Astrocyte (in vitro differentiated cells and primary cell): ENCODE measurements at regions not wholly inside any gene's neighbourhood (a gene's known extent, or its start where the extent isn't known, plus 50 kb on each side); places are given as distances from the start of the nearest gene placed in this dataset.

Source experiments
- DNase-seq: peaks from one replicate; pipeline ENCODE4 v3.0.0-alpha.2; 2010; ENCODE audit warnings: low read depth
- FAIRE-seq: peaks from 2 replicates; lab custom pipeline; 2011; peaks lifted over from hg19 to GRCh38; lab: Jason Lieb, UNC
- H2AFZ ChIP-seq: 2 replicates; pipeline ENCODE4 v1.6.0; 2012; ENCODE audit warnings: low read depth, low read length, inconsistent platforms
- H3K27ac ChIP-seq: 2 replicates; pipeline ENCODE4 v1.5.1; 2011; ENCODE audit warnings: low read depth, low read length, inconsistent platforms
- H3K27me3 ChIP-seq: 2 replicates; pipeline ENCODE4 v1.6.0; 2011; ENCODE audit warnings: low read length, inconsistent platforms; ENCODE audit not compliant: insufficient read depth
- H3K36me3 ChIP-seq: 2 replicates; pipeline ENCODE4 v1.5.1; 2011; ENCODE audit warnings: low read length, inconsistent platforms; ENCODE audit not compliant: insufficient read depth
- H3K4me1 ChIP-seq: 2 replicates; pipeline ENCODE4 v1.5.1; 2011; ENCODE audit warnings: low read length, inconsistent platforms; ENCODE audit not compliant: insufficient read depth
- H3K4me2 ChIP-seq: 2 replicates; pipeline ENCODE4 v1.6.0; 2012; ENCODE audit warnings: low read length, inconsistent platforms
- H3K4me3 ChIP-seq: 2 replicates; pipeline ENCODE4 v1.5.1; 2011; ENCODE audit warnings: low read depth, mild to moderate bottlenecking, low read length, inconsistent platforms; ENCODE audit not compliant: insufficient read depth
- H3K79me2 ChIP-seq: 2 replicates; pipeline ENCODE4 v1.6.0; 2012; ENCODE audit warnings: mild to moderate bottlenecking, low read length, inconsistent platforms; ENCODE audit not compliant: insufficient read depth
- H3K9ac ChIP-seq: 2 replicates; pipeline ENCODE4 v1.6.0; 2012; ENCODE audit warnings: mild to moderate bottlenecking, low read length, inconsistent platforms
- H3K9me3 ChIP-seq: 2 replicates; pipeline ENCODE4 v1.5.1; 2012; ENCODE audit warnings: low read depth, mild to moderate bottlenecking, low read length, inconsistent platforms; ENCODE audit not compliant: insufficient read depth
- H4K20me1 ChIP-seq: 2 replicates; pipeline ENCODE4 v1.6.0; 2012; ENCODE audit warnings: low read length, inconsistent platforms; ENCODE audit not compliant: insufficient read depth
- H3K27ac Mint-ChIP-seq: one replicate; pipeline ENCODE4 v1.8.0; 2021; ENCODE audit warnings: mild to moderate bottlenecking, mixed read lengths; ENCODE audit not compliant: unreplicated experiment
- H3K27me3 Mint-ChIP-seq: one replicate; pipeline ENCODE4 v1.8.0; 2021; ENCODE audit warnings: low read depth, mixed read lengths; ENCODE audit not compliant: unreplicated experiment
- H3K36me3 Mint-ChIP-seq: one replicate; pipeline ENCODE4 v1.8.0; 2021; ENCODE audit warnings: low read depth, mixed read lengths; ENCODE audit not compliant: unreplicated experiment
- H3K4me1 Mint-ChIP-seq: one replicate; pipeline ENCODE4 v1.8.0; 2021; ENCODE audit warnings: low read depth, mixed read lengths; ENCODE audit not compliant: unreplicated experiment
- H3K4me3 Mint-ChIP-seq: one replicate; pipeline ENCODE4 v1.8.0; 2021; ENCODE audit warnings: mild to moderate bottlenecking, moderate library complexity, mixed read lengths; ENCODE audit not compliant: unreplicated experiment
- H3K9me3 Mint-ChIP-seq: one replicate; pipeline ENCODE4 v1.8.0; 2021; ENCODE audit warnings: mild to moderate bottlenecking, mixed read lengths; ENCODE audit not compliant: unreplicated experiment
- CTCF ChIP-seq: IDR thresholded peaks from 2 replicates; pipeline ENCODE4 v1.5.1; 2011; ENCODE audit warnings: low read depth, mild to moderate bottlenecking, inconsistent platforms, low read length, moderate library complexity; ENCODE audit not compliant: insufficient read depth
- EZH2 ChIP-seq: IDR thresholded peaks from 2 replicates; pipeline ENCODE4 v1.6.1; 2012; ENCODE audit warnings: mild to moderate bottlenecking, low read length, inconsistent platforms; ENCODE audit not compliant: insufficient read depth

- H3K9me3 ChIP-seq, result peaks cover 11% of the 10 kb centered on the region
- no peaks in the 10 kb centered on the region for H3K36me3 ChIP-seq
- Mint-ChIP-seq H3K27me3 (peaks cover 65% of the 10 kb centered on the region), H3K27ac (no peak overlapping the region), H3K9me3 (peaks cover 7% of the 10 kb centered on the region), H3K36me3 (peaks cover 2% of the 10 kb centered on the region), H3K4me3 (peak overlapping the region; percentile 24), H3K4me1 (no peaks in the 10 kb centered on the region)
- no peaks in the 10 kb centered on the region for H3K79me2 ChIP-seq
- no peaks in the 10 kb centered on the region for H4K20me1 ChIP-seq
- DNase-seq, result no peak
- H3K4me3 ChIP-seq, result no peak overlapping the region
- no peaks in the 10 kb centered on the region for H3K4me1 ChIP-seq
- no peak overlapping the region for H3K4me2 ChIP-seq
- no peak overlapping the region for H3K27ac ChIP-seq
- TF ChIP-seq EZH2 (no peak), CTCF (no peak)
- FAIRE-seq, result no peak
- H2AFZ ChIP-seq, result no peak overlapping the region
- H3K27me3 ChIP-seq, result peaks cover 25% of the 10 kb centered on the region
- no peak overlapping the region for H3K9ac ChIP-seq
Measured at GRCh38 chr15:69548395-69549180, 96.0 kb downstream of the RPLP1 start.

- Histone ChIP-seq H3K9ac (no peak overlapping the region), H2AFZ (no peak overlapping the region), H3K4me3 (no peak overlapping the region), H3K4me1 (peaks cover 2% of the 10 kb centered on the region), H3K27ac (no peak overlapping the region), H3K79me2 (no peaks in the 10 kb centered on the region), H3K9me3 (peaks cover 11% of the 10 kb centered on the region), H3K27me3 (peaks cover 20% of the 10 kb centered on the region), H3K4me2 (no peak overlapping the region), H3K36me3 (no peaks in the 10 kb centered on the region), H4K20me1 (no peaks in the 10 kb centered on the region)
- Mint-ChIP-seq H3K27ac (no peak overlapping the region), H3K36me3 (peaks cover 2% of the 10 kb centered on the region), H3K9me3 (peaks cover 4% of the 10 kb centered on the region), H3K4me1 (no peaks in the 10 kb centered on the region), H3K27me3 (peaks cover 54% of the 10 kb centered on the region), H3K4me3 (no peak overlapping the region)
- FAIRE-seq (no peak), DNase-seq (no peak)
- TF ChIP-seq CTCF (no peak), EZH2 (no peak)
Measured at GRCh38 chr15:69551391-69552056, 98.9 kb downstream of the RPLP1 start.
